Endothelial cell of umbilical vein (primary cell): ENCODE measurements at regions not wholly inside any gene's neighbourhood (a gene's known extent, or its start where the extent isn't known, plus 50 kb on each side); places are given as distances from the start of the nearest gene placed in this dataset.

Experiments used
- BruUV-seq: library from RNA; stranded (reverse); fragments of 400-500 nt; replicated peaks from 2 replicates; lab custom pipeline; 2021; lab: Mats Ljungman, UMichigan
- CTCF ChIA-PET: fragments of 300-600, 350-600 bp; sonication (Branson Sonifier 250); formaldehyde crosslinking; loops from one replicate; lab custom pipeline; 2021; ENCODE audit warnings: antibody characterized with exemption, inconsistent platforms; lab: Charles Lee
- POLR2A ChIA-PET: fragments of 300-600, 350-600 bp; sonication (Branson Sonifier 250); formaldehyde crosslinking; loops from one replicate; lab custom pipeline; 2021; ENCODE audit warnings: antibody characterized with exemption, inconsistent platforms; lab: Charles Lee
- DNase-seq: peaks from one replicate; pipeline ENCODE4 v3.0.0-alpha.2; 2011; ENCODE audit warnings: low read depth, low spot score
- FAIRE-seq: peaks from 2 replicates; lab custom pipeline; 2011; peaks lifted over from hg19 to GRCh38; lab: Jason Lieb, UNC
- H2AFZ ChIP-seq: 2 replicates; pipeline ENCODE4 v1.6.0; 2012; ENCODE audit warnings: low read depth, low read length, control low read depth, inconsistent platforms
- H3K27ac ChIP-seq: 2 replicates; pipeline ENCODE4 v1.5.1; 2011; ENCODE audit warnings: low read depth, mild to moderate bottlenecking, control low read depth, low read length, moderate library complexity; ENCODE audit not compliant: insufficient read depth
- H3K27me3 ChIP-seq, 2 experiments: 2 replicates each; pipeline versions ENCODE4 v1.6.0 to v1.6.1; 2011; ENCODE audit warnings: low read length in 2 of 2, mixed read lengths in 1 of 2; ENCODE audit not compliant: control insufficient read depth in 2 of 2, insufficient read depth in 2 of 2
- H3K36me3 ChIP-seq, 2 experiments: 2 replicates in 1 of 2; 3 replicates in 1 of 2; pipeline ENCODE4 v1.5.1; 2011; ENCODE audit warnings: low read length in 2 of 2, mild to moderate bottlenecking in 1 of 2, moderate library complexity in 1 of 2; ENCODE audit not compliant: control insufficient read depth in 2 of 2, insufficient read depth in 2 of 2; ENCODE audit errors: extremely low read depth in 1 of 2
- H3K4me1 ChIP-seq: 3 replicates; pipeline ENCODE4 v1.5.1; 2011; ENCODE audit warnings: mild to moderate bottlenecking, low read length; ENCODE audit not compliant: control insufficient read depth, insufficient read depth; ENCODE audit errors: extremely low read depth
- H3K4me2 ChIP-seq: 2 replicates; pipeline ENCODE4 v1.6.1; 2011; ENCODE audit warnings: low read length, control low read depth, mixed read lengths; ENCODE audit not compliant: insufficient read depth
- H3K4me3 ChIP-seq, 3 experiments: fragments of 200-600 bp in 1 of 3; sonication (generic), shearing (Covaris generic) in 1 of 3; replicated peaks in 1 of 3; 2 replicates each; pipeline ENCODE4 v1.5.1; 2011 to 2016; ENCODE audit warnings: control low read depth in 3 of 3, low read length in 3 of 3, mild to moderate bottlenecking in 2 of 3, inconsistent platforms in 1 of 3, low read depth in 1 of 3, moderate library complexity in 1 of 3; ENCODE audit not compliant: insufficient read depth in 1 of 3
- H3K79me2 ChIP-seq: 2 replicates; pipeline ENCODE4 v1.6.0; 2012; ENCODE audit warnings: low read length, inconsistent platforms; ENCODE audit not compliant: control insufficient read depth, insufficient read depth
- H3K9ac ChIP-seq: replicated peaks from 2 replicates; pipeline ENCODE3; 2011; ENCODE audit warnings: low read length, control low read depth; ENCODE audit not compliant: insufficient read depth; ENCODE audit errors: extremely low read depth
- H3K9me1 ChIP-seq: replicated peaks from 3 replicates; pipeline ENCODE4 v1.6.0; 2011; ENCODE audit warnings: mild to moderate bottlenecking, low read length; ENCODE audit not compliant: control insufficient read depth, insufficient read depth; ENCODE audit errors: extremely low read depth
- H3K9me3 ChIP-seq: replicated peaks from 2 replicates; pipeline ENCODE4 v1.5.1; 2012; ENCODE audit warnings: low read length, inconsistent platforms; ENCODE audit not compliant: control insufficient read depth, insufficient read depth
- H4K20me1 ChIP-seq: replicated peaks from 2 replicates; pipeline ENCODE3; 2011; ENCODE audit warnings: mild to moderate bottlenecking, low read length; ENCODE audit not compliant: control insufficient read depth, insufficient read depth; ENCODE audit errors: extremely low read depth
- EZH2 ChIP-seq: IDR thresholded peaks from 2 replicates; pipeline ENCODE4 v1.6.1; 2012; ENCODE audit warnings: borderline replicate concordance, low read depth, mild to moderate bottlenecking, moderate library complexity, low read length, inconsistent platforms; ENCODE audit not compliant: severe bottlenecking
- FOS ChIP-seq: IDR thresholded peaks from 2 replicates; pipeline ENCODE4 v1.6.1; 2011; ENCODE audit warnings: mild to moderate bottlenecking, low read length, moderate library complexity, borderline replicate concordance; ENCODE audit not compliant: insufficient read depth
- GATA2 ChIP-seq: IDR thresholded peaks from 2 replicates; pipeline ENCODE4 v1.7.0; 2011; ENCODE audit warnings: low read depth, mild to moderate bottlenecking, moderate library complexity, mixed read lengths, low read length; ENCODE audit not compliant: insufficient read length, insufficient read depth
- MYC ChIP-seq: IDR thresholded peaks from one replicate; pipeline ENCODE4 v1.6.1; 2011; ENCODE audit warnings: mild to moderate bottlenecking, low read depth, low read length
- POLR2A ChIP-seq: IDR thresholded peaks from 2 replicates; pipeline ENCODE4 v1.6.1; 2012; ENCODE audit warnings: low read depth, mild to moderate bottlenecking, control low read depth, low read length
- POLR2AphosphoS5 ChIP-seq: IDR thresholded peaks from 2 replicates; pipeline ENCODE4 v1.6.1; 2012; ENCODE audit warnings: low read depth, mild to moderate bottlenecking, control low read depth, low read length, moderate library complexity; ENCODE audit not compliant: insufficient read depth
- dilution Hi-C: fragments of 300-500 bp; cut with MboI; formaldehyde crosslinking; loops from one replicate; pipeline ENCODE4 v1.15.0; 2019; ENCODE audit warnings: low sequenced_read_pairs; ENCODE audit not compliant: extremely low pct_ligation_motif_present
- intact Hi-C: fragments of 100-400 bp; cut with micrococcal nuclease; formaldehyde crosslinking; loops from one replicate; pipeline ENCODE4 v1.10.0; 2022
- TF ChIP-seq, protein P1 (sequence below), 2 donors: IDR thresholded peaks; 1 replicate in 1 of 2; 2 replicates in 1 of 2; pipeline ENCODE4 v1.5.1; 2011; ENCODE audit warnings: low read length in 2 of 2, mild to moderate bottlenecking in 2 of 2, moderate library complexity in 2 of 2, control low read depth in 1 of 2, inconsistent platforms in 1 of 2, low read depth in 1 of 2; ENCODE audit not compliant: insufficient read depth in 1 of 2; ENCODE audit errors: extremely low read depth in 1 of 2

GRCh38 chr5:7073666-7074065 lies 322.3 kb upstream of the ADCY2 start:
- H3K4me1 ChIP-seq, result peaks cover 2% of the 10 kb centered on the region
- no peaks in the 10 kb centered on the region for H3K9me1 ChIP-seq
- dilution Hi-C loops (no loop called here), intact Hi-C loops (no loop called here)
- no peak for DNase-seq
- no peaks in the 10 kb centered on the region for H3K9me3 ChIP-seq
- no TSS peak for BruUV-seq
- no peak overlapping the region for H3K4me3 ChIP-seq
- H3K27me3 ChIP-seq, result no peaks in the 10 kb centered on the region
- no peak overlapping the region for H2AFZ ChIP-seq
- no peaks in the 10 kb centered on the region for H3K36me3 ChIP-seq
- H3K9ac ChIP-seq, result no peak overlapping the region
- no peak for FAIRE-seq
- no peak overlapping the region for H3K27ac ChIP-seq
- ChIA-PET POLR2A (no interaction called here), CTCF (no interaction called here)
- H3K4me2 ChIP-seq, result no peak overlapping the region
- H3K79me2 ChIP-seq, result no peaks in the 10 kb centered on the region
- TF ChIP-seq POLR2A (no peak), EZH2 (no peak)
- no peaks in the 10 kb centered on the region for H4K20me1 ChIP-seq

GRCh38 chr5:7074176-7074575 lies 321.8 kb upstream of the ADCY2 start:
- Histone ChIP-seq H3K27ac (no peak overlapping the region), H3K4me2 (no peak overlapping the region), H3K4me1 (peaks cover 2% of the 10 kb centered on the region), H3K9ac (no peak overlapping the region), H3K27me3 (no peaks in the 10 kb centered on the region), H3K79me2 (no peaks in the 10 kb centered on the region), H2AFZ (no peak overlapping the region), H3K9me3 (no peaks in the 10 kb centered on the region), H3K36me3 (no peaks in the 10 kb centered on the region), H3K4me3 (no peak overlapping the region), H4K20me1 (no peaks in the 10 kb centered on the region), H3K9me1 (no peaks in the 10 kb centered on the region)
- no TSS peak for BruUV-seq
- no peak for DNase-seq
- POLR2A ChIA-PET, result no interaction called here
- TF ChIP-seq POLR2AphosphoS5 (no peak), GATA2 (no peak), FOS (no peak), MYC (no peak), EZH2 (no peak)
- TF ChIP-seq, protein P1, sequence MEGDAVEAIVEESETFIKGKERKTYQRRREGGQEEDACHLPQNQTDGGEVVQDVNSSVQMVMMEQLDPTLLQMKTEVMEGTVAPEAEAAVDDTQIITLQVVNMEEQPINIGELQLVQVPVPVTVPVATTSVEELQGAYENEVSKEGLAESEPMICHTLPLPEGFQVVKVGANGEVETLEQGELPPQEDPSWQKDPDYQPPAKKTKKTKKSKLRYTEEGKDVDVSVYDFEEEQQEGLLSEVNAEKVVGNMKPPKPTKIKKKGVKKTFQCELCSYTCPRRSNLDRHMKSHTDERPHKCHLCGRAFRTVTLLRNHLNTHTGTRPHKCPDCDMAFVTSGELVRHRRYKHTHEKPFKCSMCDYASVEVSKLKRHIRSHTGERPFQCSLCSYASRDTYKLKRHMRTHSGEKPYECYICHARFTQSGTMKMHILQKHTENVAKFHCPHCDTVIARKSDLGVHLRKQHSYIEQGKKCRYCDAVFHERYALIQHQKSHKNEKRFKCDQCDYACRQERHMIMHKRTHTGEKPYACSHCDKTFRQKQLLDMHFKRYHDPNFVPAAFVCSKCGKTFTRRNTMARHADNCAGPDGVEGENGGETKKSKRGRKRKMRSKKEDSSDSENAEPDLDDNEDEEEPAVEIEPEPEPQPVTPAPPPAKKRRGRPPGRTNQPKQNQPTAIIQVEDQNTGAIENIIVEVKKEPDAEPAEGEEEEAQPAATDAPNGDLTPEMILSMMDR (IDR thresholded peaks at IDR 0.05; ENCODE audit: extremely low read depth in 1 of 2, insufficient read depth in 1 of 2, low read depth in 1 of 2, low read length in 2 of 2), result no peak
- dilution Hi-C loops, result no loop called here
- no peak for FAIRE-seq
- CTCF ChIA-PET, result no interaction called here
- intact Hi-C loops, result no loop called here
